GM12864 (cell line): ENCODE measurements at regions not wholly inside any gene's neighbourhood (a gene's known extent, or its start where the extent isn't known, plus 50 kb on each side); places are given as distances from the start of the nearest gene placed in this dataset.

Experiments used
- DNase-seq: peaks from one replicate; pipeline ENCODE4 v3.0.0-alpha.2; 2011; ENCODE audit warnings: low read depth
- H3K4me3 ChIP-seq: 2 replicates; pipeline ENCODE4 v1.5.1; 2011; ENCODE audit warnings: mild to moderate bottlenecking, low read depth, low read length, control low read depth
- CTCF ChIP-seq: IDR thresholded peaks from 2 replicates; pipeline ENCODE4 v1.5.1; 2011; ENCODE audit warnings: low read depth, mild to moderate bottlenecking, moderate library complexity, low read length, control low read depth, inconsistent platforms; ENCODE audit errors: missing control alignments

- H3K4me3 ChIP-seq, result no peak overlapping the region
- DNase-seq, result no peak
- TF ChIP-seq CTCF, result no peak
These were observed 81.0 kb upstream of the ITPRID1 start for GRCh38 chr7:31432836-31433340.

- DNase-seq, result no peak
- H3K4me3 ChIP-seq, result no peak overlapping the region
- no peak for TF ChIP-seq CTCF
These were observed 76.5 kb upstream of the ITPRID1 start for GRCh38 chr7:31437250-31437865.

- TF ChIP-seq CTCF, result no peak
- DNase-seq, result no peak
- no peak overlapping the region for H3K4me3 ChIP-seq
These were observed 74.7 kb upstream of the ITPRID1 start for GRCh38 chr7:31439165-31439564.

- H3K4me3 ChIP-seq, result no peak overlapping the region
- DNase-seq, result no peak
- TF ChIP-seq CTCF, result no peak
These were observed 73.4 kb upstream of the ITPRID1 start for GRCh38 chr7:31440511-31440910.

GRCh38 chr7:31442626-31443025, 71.3 kb upstream of the ITPRID1 start:
- DNase-seq, result no peak
- H3K4me3 ChIP-seq, result no peak overlapping the region
- no peak for TF ChIP-seq CTCF

- peak; percentile 72 for TF ChIP-seq CTCF
- no peak overlapping the region for H3K4me3 ChIP-seq
These were observed 70.4 kb upstream of the ITPRID1 start for GRCh38 chr7:31443457-31443856.

GRCh38 chr7:31444196-31444595, 69.7 kb upstream of the ITPRID1 start:
- no peak for DNase-seq
- no peak overlapping the region for H3K4me3 ChIP-seq
- no peak for TF ChIP-seq CTCF

More at GRCh38 chr7:31443457-31443856, 70.4 kb upstream of the ITPRID1 start:
- DNase-seq, result peak; percentile 19
